ENCODE measurements at regions not wholly inside any gene's neighbourhood (a gene's known extent, or its start where the extent isn't known, plus 50 kb on each side); places are given as distances from the start of the nearest gene placed in this dataset.

DNA sequence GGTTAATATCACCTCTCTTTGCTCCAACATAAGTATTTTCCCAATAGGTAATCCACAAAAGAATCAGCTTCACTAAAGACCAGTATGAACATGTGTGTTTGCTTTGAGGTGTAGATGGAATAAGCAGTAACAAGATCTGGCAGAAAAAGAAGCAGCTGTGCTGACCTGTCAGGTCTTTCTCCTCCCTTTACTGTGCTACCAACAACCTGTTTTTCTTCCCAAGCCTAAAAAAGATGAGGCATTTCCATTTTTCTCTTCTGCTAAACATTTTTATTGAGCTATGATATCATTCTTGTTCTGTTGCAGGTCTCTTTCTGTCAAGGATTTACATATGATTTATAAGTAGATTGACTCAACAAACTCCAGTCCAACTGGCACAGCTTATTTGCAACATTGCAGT is 315.2 kb upstream of the GLI3 start:
- H3K4me3 ChIP-seq = no peak overlapping the region
- TF ChIP-seq POLR2AphosphoS5 (IDR thresholded peaks at IDR 0.05) (no peak), POLR2A (IDR thresholded peaks at IDR 0.05) (no peak), EP300 (IDR thresholded peaks at IDR 0.05) (no peak)
- TF ChIP-seq, protein P1, sequence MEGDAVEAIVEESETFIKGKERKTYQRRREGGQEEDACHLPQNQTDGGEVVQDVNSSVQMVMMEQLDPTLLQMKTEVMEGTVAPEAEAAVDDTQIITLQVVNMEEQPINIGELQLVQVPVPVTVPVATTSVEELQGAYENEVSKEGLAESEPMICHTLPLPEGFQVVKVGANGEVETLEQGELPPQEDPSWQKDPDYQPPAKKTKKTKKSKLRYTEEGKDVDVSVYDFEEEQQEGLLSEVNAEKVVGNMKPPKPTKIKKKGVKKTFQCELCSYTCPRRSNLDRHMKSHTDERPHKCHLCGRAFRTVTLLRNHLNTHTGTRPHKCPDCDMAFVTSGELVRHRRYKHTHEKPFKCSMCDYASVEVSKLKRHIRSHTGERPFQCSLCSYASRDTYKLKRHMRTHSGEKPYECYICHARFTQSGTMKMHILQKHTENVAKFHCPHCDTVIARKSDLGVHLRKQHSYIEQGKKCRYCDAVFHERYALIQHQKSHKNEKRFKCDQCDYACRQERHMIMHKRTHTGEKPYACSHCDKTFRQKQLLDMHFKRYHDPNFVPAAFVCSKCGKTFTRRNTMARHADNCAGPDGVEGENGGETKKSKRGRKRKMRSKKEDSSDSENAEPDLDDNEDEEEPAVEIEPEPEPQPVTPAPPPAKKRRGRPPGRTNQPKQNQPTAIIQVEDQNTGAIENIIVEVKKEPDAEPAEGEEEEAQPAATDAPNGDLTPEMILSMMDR (IDR thresholded peaks at IDR 0.05) = no peak
- H3K4me1 ChIP-seq = peaks cover 25% of the 10 kb centered on the region
- H3K36me3 ChIP-seq = no peaks in the 10 kb centered on the region
- no peak overlapping the region for H3K27ac ChIP-seq
- H3K9me3 ChIP-seq = peaks cover 14% of the 10 kb centered on the region
- no peak for DNase-seq (ENCODE audit: low spot score in 2 of 2)
- H3K27me3 ChIP-seq = no peaks in the 10 kb centered on the region

DNA sequence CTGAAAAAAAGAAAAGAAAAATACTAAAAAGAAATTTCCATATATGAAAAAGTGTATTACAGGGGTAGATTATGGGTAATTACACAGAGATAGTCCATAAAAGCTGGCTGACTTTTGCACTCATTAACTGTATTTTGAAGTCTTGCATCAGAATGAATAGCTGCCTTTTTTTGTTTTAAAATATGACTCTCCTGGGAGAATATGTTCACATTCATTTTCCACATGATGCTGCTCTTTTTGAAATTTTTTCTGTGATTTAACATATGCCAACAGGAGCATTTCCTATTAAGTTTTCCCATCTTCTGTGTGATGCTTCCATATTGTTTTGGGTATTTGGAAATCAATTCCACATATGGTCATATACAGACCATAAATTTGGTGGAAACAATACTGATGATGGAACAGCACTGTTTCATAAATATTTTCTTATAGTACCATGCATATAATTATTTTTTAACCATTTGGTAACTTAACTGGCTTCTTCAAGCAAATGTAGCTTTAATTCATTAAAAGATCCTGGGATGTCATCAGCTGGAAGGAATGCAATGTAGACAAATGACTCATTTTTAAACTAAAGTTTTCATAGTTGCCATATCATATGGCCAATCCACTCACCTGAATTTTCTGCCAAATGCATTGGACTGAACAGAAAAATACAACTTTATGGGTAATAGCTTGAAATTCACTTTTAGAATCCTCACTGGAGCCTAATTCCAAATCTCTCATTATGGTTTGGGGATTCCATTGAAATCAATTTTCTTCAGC is 313.9 kb upstream of the GLI3 start:
- DNase-seq (ENCODE audit: low spot score in 2 of 2) = no peak
- H3K4me3 ChIP-seq = no peak overlapping the region
- peaks cover 12% of the 10 kb centered on the region for H3K9me3 ChIP-seq
- H3K4me1 ChIP-seq = peaks cover 25% of the 10 kb centered on the region
- no peak for TF ChIP-seq POLR2AphosphoS5 (IDR thresholded peaks at IDR 0.05)
- TF ChIP-seq POLR2A (IDR thresholded peaks at IDR 0.05) = no peak
- no peak for TF ChIP-seq EP300 (IDR thresholded peaks at IDR 0.05)
- TF ChIP-seq, protein P1 (IDR thresholded peaks at IDR 0.05) = no peak
- H3K27ac ChIP-seq = no peak overlapping the region
- no peaks in the 10 kb centered on the region for H3K27me3 ChIP-seq
- H3K36me3 ChIP-seq = no peaks in the 10 kb centered on the region

DNA sequence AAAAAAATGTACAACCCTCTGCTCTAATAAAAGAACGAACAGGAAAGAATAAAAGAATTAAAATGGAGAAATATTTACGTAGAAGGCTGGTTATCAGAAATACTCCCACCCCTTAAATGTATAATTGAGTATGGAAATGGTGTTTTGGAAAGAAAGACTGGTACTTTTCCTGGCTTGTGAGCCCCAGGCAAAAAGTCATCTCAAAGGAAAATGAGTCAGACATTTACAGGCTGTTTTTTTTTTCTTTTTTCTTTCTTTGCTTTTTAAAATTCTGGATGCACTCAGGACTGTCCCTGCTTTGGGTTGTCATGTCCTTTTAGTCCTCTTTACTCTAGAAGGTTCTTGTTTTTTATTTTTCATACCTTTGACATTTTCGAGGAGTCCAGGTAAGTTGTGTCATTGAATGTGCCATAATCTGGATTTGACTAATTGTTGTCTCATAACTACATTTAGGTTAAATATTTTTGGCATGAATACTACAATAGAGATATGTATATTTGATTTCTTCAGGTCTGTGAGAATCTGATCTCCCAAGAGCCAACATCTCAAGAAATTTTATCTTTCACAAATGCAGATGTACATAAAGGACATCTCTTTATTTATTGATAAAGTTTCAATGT is 313.0 kb upstream of the GLI3 start:
- H3K36me3 ChIP-seq = no peaks in the 10 kb centered on the region
- no peak overlapping the region for H3K27ac ChIP-seq
- peaks cover 4% of the 10 kb centered on the region for H3K9me3 ChIP-seq
- DNase-seq (ENCODE audit: low spot score in 2 of 2) = no peak
- 47% methylated on average over 3 of the region's 3 CpGs for WGBS
- no peaks in the 10 kb centered on the region for H3K27me3 ChIP-seq
- H3K4me1 ChIP-seq = peaks cover 25% of the 10 kb centered on the region
- TF ChIP-seq EP300 (IDR thresholded peaks at IDR 0.05) (no peak), POLR2A (IDR thresholded peaks at IDR 0.05) (no peak), POLR2AphosphoS5 (IDR thresholded peaks at IDR 0.05) (no peak)
- TF ChIP-seq, protein P1 (IDR thresholded peaks at IDR 0.05) = no peak
- no peak overlapping the region for H3K4me3 ChIP-seq

DNA sequence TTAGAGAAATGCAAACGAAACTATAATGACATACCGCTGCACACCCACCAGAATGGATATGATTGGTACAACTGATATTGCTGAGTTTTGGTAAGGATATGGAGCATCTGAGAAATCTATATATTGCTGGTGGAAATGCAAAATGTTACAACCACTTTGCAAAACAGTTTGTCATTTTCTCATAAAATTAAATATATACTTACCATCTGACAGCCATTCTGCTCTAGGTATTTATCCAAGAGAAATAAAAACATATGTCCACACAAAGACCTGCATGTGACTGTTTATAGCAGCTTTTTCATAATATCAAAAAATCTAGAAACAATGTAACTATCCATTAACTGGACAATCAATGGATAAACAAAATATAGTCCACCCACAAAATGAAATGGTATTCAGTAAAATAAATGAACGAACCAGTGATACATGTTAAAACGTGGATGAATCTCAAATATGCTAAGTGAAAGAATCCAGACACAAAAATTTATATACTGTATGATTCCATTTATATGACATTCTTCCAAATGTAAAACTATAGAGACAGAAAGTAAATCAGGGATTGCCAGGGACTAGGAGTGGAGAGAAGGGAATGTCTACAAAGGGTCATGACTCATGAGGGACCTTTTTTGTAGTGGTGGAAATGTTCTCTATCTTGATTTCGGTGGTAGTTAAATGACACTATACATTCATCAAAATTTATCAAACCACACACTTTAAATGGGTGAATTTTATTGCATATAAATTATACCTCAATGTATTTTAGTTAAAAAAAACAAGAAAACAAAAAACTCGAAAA is 312.0 kb upstream of the GLI3 start:
- Histone ChIP-seq H3K9me3 (no peaks in the 10 kb centered on the region), H3K27ac (no peak overlapping the region), H3K4me3 (no peak overlapping the region), H3K4me1 (peaks cover 25% of the 10 kb centered on the region), H3K27me3 (no peaks in the 10 kb centered on the region), H3K36me3 (no peaks in the 10 kb centered on the region)
- TF ChIP-seq EP300 (IDR thresholded peaks at IDR 0.05) = no peak
- TF ChIP-seq POLR2AphosphoS5 (IDR thresholded peaks at IDR 0.05) = no peak
- no peak for TF ChIP-seq POLR2A (IDR thresholded peaks at IDR 0.05)
- WGBS = 84% methylated on average over 6 of the region's 6 CpGs
- no peak for DNase-seq (ENCODE audit: low spot score in 2 of 2)

DNA sequence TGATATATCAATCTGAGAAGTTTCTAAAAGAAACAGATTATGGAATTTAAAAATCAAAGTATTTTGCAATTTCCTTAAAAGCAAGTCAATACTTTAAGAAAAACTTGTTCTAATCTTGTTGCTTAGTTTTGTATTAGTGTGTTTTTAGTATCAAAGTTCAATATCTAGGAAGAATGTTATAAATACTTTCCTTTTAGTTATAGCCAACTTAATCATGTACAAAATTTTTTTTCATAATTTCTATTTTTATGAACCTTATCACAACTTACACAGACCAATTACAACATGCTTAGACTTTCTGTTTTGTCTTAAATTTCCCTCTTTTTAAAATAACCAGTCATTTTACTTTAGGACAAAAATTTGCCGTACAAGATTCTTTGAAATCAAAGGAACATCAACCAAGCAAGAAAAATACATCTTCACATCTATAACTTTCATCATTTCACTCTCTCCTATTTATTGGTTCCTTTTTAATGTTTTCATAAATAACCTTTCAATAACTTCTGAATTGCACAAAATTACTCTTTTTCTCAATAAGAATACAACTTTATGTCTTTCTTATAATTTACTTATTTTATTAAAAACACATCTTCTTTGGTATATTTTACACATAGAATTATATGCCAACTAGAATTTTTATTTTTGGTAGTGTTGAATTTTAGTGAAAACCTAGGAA is 308.2 kb upstream of the GLI3 start:
- no peaks in the 10 kb centered on the region for H3K36me3 ChIP-seq
- no peak overlapping the region for H3K4me3 ChIP-seq
- no peaks in the 10 kb centered on the region for H3K27me3 ChIP-seq
- peaks cover 8% of the 10 kb centered on the region for H3K4me1 ChIP-seq
- 90% methylated on average over 1 of the region's 1 CpG for WGBS
- no peak for DNase-seq (ENCODE audit: low spot score in 2 of 2)
- no peaks in the 10 kb centered on the region for H3K9me3 ChIP-seq
- no peak overlapping the region for H3K27ac ChIP-seq
- TF ChIP-seq, protein P1 (IDR thresholded peaks at IDR 0.05) = no peak
- TF ChIP-seq EP300 (IDR thresholded peaks at IDR 0.05) (no peak), POLR2AphosphoS5 (IDR thresholded peaks at IDR 0.05) (no peak), POLR2A (IDR thresholded peaks at IDR 0.05) (no peak)

Measured in suprapubic skin (tissue), 4 donors.